ENCODE measurements at regions not wholly inside any gene's neighbourhood (a gene's known extent, or its start where the extent isn't known, plus 50 kb on each side); places are given as distances from the start of the nearest gene placed in this dataset.

DNA sequence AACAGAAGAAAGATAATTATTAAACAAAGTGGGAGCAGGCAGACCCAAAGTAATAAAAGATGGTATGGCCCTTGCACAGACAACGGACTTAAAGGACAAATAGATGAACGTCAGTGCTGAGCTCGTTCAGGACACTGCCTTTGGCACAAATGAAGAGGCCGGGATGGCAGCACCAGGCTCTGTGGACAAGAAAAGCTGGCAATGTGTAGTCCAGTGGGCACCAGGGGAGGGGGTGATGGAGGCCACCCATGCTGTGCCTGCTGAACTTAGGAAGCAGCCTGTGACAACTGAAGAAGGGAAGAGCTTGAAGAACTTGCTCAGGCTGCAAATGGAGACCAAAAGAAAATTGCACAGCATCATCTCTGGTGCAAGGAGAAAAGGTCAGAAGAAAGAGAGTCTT, 131.0 kb downstream of the ANKRD60 start:
- TF ChIP-seq, protein P1, sequence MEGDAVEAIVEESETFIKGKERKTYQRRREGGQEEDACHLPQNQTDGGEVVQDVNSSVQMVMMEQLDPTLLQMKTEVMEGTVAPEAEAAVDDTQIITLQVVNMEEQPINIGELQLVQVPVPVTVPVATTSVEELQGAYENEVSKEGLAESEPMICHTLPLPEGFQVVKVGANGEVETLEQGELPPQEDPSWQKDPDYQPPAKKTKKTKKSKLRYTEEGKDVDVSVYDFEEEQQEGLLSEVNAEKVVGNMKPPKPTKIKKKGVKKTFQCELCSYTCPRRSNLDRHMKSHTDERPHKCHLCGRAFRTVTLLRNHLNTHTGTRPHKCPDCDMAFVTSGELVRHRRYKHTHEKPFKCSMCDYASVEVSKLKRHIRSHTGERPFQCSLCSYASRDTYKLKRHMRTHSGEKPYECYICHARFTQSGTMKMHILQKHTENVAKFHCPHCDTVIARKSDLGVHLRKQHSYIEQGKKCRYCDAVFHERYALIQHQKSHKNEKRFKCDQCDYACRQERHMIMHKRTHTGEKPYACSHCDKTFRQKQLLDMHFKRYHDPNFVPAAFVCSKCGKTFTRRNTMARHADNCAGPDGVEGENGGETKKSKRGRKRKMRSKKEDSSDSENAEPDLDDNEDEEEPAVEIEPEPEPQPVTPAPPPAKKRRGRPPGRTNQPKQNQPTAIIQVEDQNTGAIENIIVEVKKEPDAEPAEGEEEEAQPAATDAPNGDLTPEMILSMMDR (conservative IDR thresholded peaks at IDR 0.05), result no peak
- no peak for TF ChIP-seq ZFX (IDR thresholded peaks at IDR 0.05)
